ENCODE measurements at regions not wholly inside any gene's neighbourhood (a gene's known extent, or its start where the extent isn't known, plus 50 kb on each side); places are given as distances from the start of the nearest gene placed in this dataset.

- Histone ChIP-seq H3F3A (replicated peaks; ENCODE audit: insufficient read depth) (no peaks in the 10 kb centered on the region), H3K36me3 (replicated peaks in 1 of 2; ENCODE audit: control insufficient read depth in 1 of 2, insufficient read depth in 2 of 2, low read length in 1 of 2) (no peaks in the 10 kb centered on the region), H2AFZ (ENCODE audit: low read depth) (no peak overlapping the region), H3K79me2 (ENCODE audit: insufficient read depth) (no peaks in the 10 kb centered on the region), H3K9ac (no peak overlapping the region), H3K4me1 (ENCODE audit: control insufficient read depth in 1 of 2, insufficient read depth in 2 of 2, low read depth in 1 of 2, low read length in 1 of 2) (no peaks in the 10 kb centered on the region), H3K4me2 (no peak overlapping the region), H3K4me3 (ENCODE audit: low read depth in 2 of 2, low read length in 1 of 2) (no peak overlapping the region), H3K27me3 (ENCODE audit: insufficient read depth) (no peaks in the 10 kb centered on the region), H3K9me2 (no peaks in the 10 kb centered on the region; the same call in 1 of the 2 replicates), H4K20me1 (ENCODE audit: insufficient read depth) (no peaks in the 10 kb centered on the region), H3K9me3 (no peaks in the 10 kb centered on the region), H3K27ac (ENCODE audit: low read depth in 2 of 2, low read length in 1 of 2) (no peak overlapping the region)
- TF ChIP-seq GABPA (IDR thresholded peaks at IDR 0.05; ENCODE audit: low read depth): no peak
- TF ChIP-seq MAX (IDR thresholded peaks at IDR 0.05; ENCODE audit: low read depth): no peak
- TF ChIP-seq USF2 (IDR thresholded peaks at IDR 0.05; ENCODE audit: borderline replicate concordance, low read depth, low read length): no peak
- no peak for TF ChIP-seq RXRA (IDR thresholded peaks at IDR 0.05; ENCODE audit: borderline replicate concordance, low read depth)
- no peak for TF ChIP-seq RFX5 (IDR thresholded peaks at IDR 0.05; ENCODE audit: low read length)
- TF ChIP-seq TCF12 (IDR thresholded peaks at IDR 0.05): no peak
- no peak for TF ChIP-seq NFIC (IDR thresholded peaks at IDR 0.05; ENCODE audit: borderline replicate concordance)
- no peak for TF ChIP-seq CTCF (IDR thresholded peaks at IDR 0.05)
- no peak for TF ChIP-seq EP300 (IDR thresholded peaks at IDR 0.05; ENCODE audit: borderline replicate concordance in 1 of 2, low read depth in 1 of 2, low read length in 1 of 2)
- no peak for TF ChIP-seq SIN3A (IDR thresholded peaks at IDR 0.05; ENCODE audit: borderline replicate concordance, low read depth, low read length)
- no peak for TF ChIP-seq CHD2 (IDR thresholded peaks at IDR 0.05; ENCODE audit: low read length, partially characterized antibody)
- no peak for TF ChIP-seq USF1 (IDR thresholded peaks at IDR 0.05; ENCODE audit: borderline replicate concordance, low read depth)
- TF ChIP-seq YY1 (IDR thresholded peaks at IDR 0.05; ENCODE audit: low read depth): no peak
- no peak for TF ChIP-seq REST (IDR thresholded peaks at IDR 0.05; ENCODE audit: low read depth, low read length)
- 0% methylated on average over 1 of the region's 1 CpG for WGBS (ENCODE audit: low lambda C conversion rate)
- CTCF ChIA-PET: no interaction called here
- DNase-seq: no peak
- POLR2A ChIA-PET: no interaction called here
Measured at GRCh38 chr7:113639221-113639620, 279.6 kb downstream of the PPP1R3A start.
